ENCODE measurements at regions not wholly inside any gene's neighbourhood (a gene's known extent, or its start where the extent isn't known, plus 50 kb on each side); places are given as distances from the start of the nearest gene placed in this dataset.

DNA sequence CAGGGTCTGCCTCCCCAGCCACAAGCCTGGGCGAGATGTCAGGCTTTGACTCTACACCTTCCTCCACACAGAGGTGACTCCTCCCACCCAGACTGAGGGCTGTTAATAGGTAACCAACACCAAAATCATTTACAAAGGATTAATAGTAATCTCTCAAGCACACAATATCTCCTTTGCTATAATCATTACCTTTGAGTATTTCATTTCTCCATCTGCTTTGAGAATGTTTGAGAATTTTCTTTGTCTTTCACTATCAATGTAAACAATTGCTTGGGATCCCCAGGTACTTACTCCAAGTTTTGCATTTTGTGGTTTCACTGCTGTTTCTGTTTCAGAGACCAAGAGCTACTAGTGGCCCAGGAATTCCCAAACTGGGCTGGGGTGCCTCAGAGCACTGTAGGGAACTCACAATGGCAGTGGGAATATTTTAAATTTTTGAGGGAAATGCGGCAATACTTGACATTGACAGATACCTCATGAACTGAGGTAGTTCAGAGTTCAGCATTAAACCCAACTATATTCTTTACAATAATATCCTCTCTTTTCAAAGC lies 166.4 kb upstream of the MGAT5 start:
- Histone ChIP-seq H2AK5ac (ENCODE audit: low read depth, low read length) (no peak overlapping the region), H3K18ac (ENCODE audit: extremely low read depth, low read length) (no peak overlapping the region), H3K23ac (ENCODE audit: insufficient read length) (no peak overlapping the region), H3K79me2 (ENCODE audit: control insufficient read depth in 1 of 2, insufficient read depth in 2 of 2, low read length in 2 of 2) (no peaks in the 10 kb centered on the region), H3K9ac (replicated peaks in 1 of 4; ENCODE audit: extremely low read depth in 1 of 4, low read depth in 3 of 4, low read length in 3 of 4) (no peak overlapping the region), H3K4ac (replicated peaks; ENCODE audit: insufficient read length, low read depth, low read length) (no peak overlapping the region), H4K8ac (ENCODE audit: extremely low read depth, insufficient read depth, low read length) (no peak overlapping the region), H3K79me1 (ENCODE audit: low read depth, low read length) (no peaks in the 10 kb centered on the region; the same call in 1 of the 2 replicates), H2BK12ac (ENCODE audit: low read depth, low read length) (no peak overlapping the region; the same call in 1 of the 2 replicates), H3K27me3 (replicated peaks in 1 of 4; ENCODE audit: control insufficient read depth in 3 of 4, extremely low read depth in 1 of 4, insufficient read depth in 3 of 4, low read length in 3 of 4) (no peaks in the 10 kb centered on the region), H3K23me2 (ENCODE audit: low read depth, low read length) (no peaks in the 10 kb centered on the region), H2BK120ac (replicated peaks; ENCODE audit: low read depth, low read length) (no peak overlapping the region), H3K4me3 (ENCODE audit: extremely low read depth in 1 of 4, insufficient read depth in 2 of 4, low read depth in 3 of 4, low read length in 4 of 4) (no peak overlapping the region), H3K27ac (ENCODE audit: low read depth, low read length) (no peak overlapping the region), H2BK5ac (ENCODE audit: low read depth, low read length) (no peak overlapping the region; the same call in 1 of the 2 replicates), H2BK20ac (ENCODE audit: low read length) (no peak overlapping the region), H3K14ac (ENCODE audit: insufficient read length) (no peak overlapping the region), H3K4me2 (ENCODE audit: insufficient read depth in 1 of 2, low read depth in 2 of 2, low read length in 2 of 2) (peak overlapping the region; percentile 7 to 24; a peak in 2 of 4 replicates), H2AFZ (ENCODE audit: low read length) (peak overlapping the region; percentile 42; the same call in 1 of the 2 replicates), H4K5ac (ENCODE audit: insufficient read length, low read depth, low read length) (no peak overlapping the region), H3K4me1 (replicated peaks in 1 of 4; ENCODE audit: control insufficient read depth in 3 of 4, insufficient read depth in 4 of 4, low read length in 3 of 4) (peaks cover 0 to 12% (median 3%) of the 10 kb centered on the region in 4 experiments; a peak in 2 of 7 replicates), H3K9me3 (ENCODE audit: insufficient read depth in 2 of 2, low read depth in 1 of 2, low read length in 1 of 2) (no peaks in the 10 kb centered on the region), H4K20me1 (replicated peaks in 1 of 2; ENCODE audit: control insufficient read depth in 1 of 2, insufficient read depth in 2 of 2, low read length in 2 of 2) (no peaks in the 10 kb centered on the region), H2BK15ac (ENCODE audit: low read length) (no peak overlapping the region), H3K56ac (replicated peaks; ENCODE audit: insufficient read length, low read depth, low read length) (no peak overlapping the region), H4K91ac (replicated peaks; ENCODE audit: insufficient read length, low read length) (no peak overlapping the region), H3K36me3 (ENCODE audit: control insufficient read depth in 2 of 4, insufficient read depth in 4 of 4, low read length in 3 of 4) (no peaks in the 10 kb centered on the region)
- WGBS, 2 experiments (ENCODE audit: extremely low coverage in 1 of 2, insufficient coverage in 1 of 2, insufficient read length in 1 of 2, insufficient replicate concordance in 2 of 2, low coverage in 1 of 2, low lambda C conversion rate in 2 of 2, missing lambda C conversion rate in 1 of 2): 83% methylated on average over 2 of the region's 2 CpGs; no CpG with 5 or more reads in 1 of the 2 experiments
- ChIA-PET POLR2A (ENCODE audit: partially characterized antibody) (interaction anchor here (1.0 kb wide), 1 partner anchor 56 kb away, joined by 3 read pairs; no protein-coding TSS in a partner anchor), CTCF (ENCODE audit: partially characterized antibody) (interaction anchor here (1.0 to 2.3 kb wide), 2 partner anchors 31 to 136 kb away, joined by 3 to 6 read pairs; no protein-coding TSS in a partner anchor)
- DNase-seq (ENCODE audit: low read depth in 1 of 2, low spot score in 2 of 2) (no peak), FAIRE-seq (no peak)
- TF ChIP-seq SP1 (IDR thresholded peaks at IDR 0.05; ENCODE audit: low read depth, low read length) (no peak), RXRA (IDR thresholded peaks at IDR 0.05; ENCODE audit: insufficient read depth, low read depth, low read length) (no peak), TBP (IDR thresholded peaks at IDR 0.05; ENCODE audit: low read depth, low read length) (no peak), NRF1 (IDR thresholded peaks at IDR 0.05; ENCODE audit: low read depth, low read length) (no peak), GTF2F1 (IDR thresholded peaks at IDR 0.05; ENCODE audit: borderline replicate concordance, low read depth, low read length) (no peak), CBX5 (IDR thresholded peaks at IDR 0.05; ENCODE audit: low read depth, low read length) (no peak)
- TF ChIP-seq, protein P1, sequence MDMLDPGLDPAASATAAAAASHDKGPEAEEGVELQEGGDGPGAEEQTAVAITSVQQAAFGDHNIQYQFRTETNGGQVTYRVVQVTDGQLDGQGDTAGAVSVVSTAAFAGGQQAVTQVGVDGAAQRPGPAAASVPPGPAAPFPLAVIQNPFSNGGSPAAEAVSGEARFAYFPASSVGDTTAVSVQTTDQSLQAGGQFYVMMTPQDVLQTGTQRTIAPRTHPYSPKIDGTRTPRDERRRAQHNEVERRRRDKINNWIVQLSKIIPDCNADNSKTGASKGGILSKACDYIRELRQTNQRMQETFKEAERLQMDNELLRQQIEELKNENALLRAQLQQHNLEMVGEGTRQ (IDR thresholded peaks at IDR 0.05; ENCODE audit: low read length): no peak

All from H1 (cell line).